Mucosa of rectum (tissue), 2 donors: ENCODE measurements at regions not wholly inside any gene's neighbourhood (a gene's known extent, or its start where the extent isn't known, plus 50 kb on each side); places are given as distances from the start of the nearest gene placed in this dataset.
"Not testable (repeated sequence)": the region's sequence is repeated elsewhere in the genome, so short reads cannot be mapped to it uniquely, and the experiment has no call there.

ENCODE experiments used
- H3K27ac ChIP-seq, 2 donors: one replicate each; pipeline ENCODE4 v1.7.0; 2013; ENCODE audit warnings: inconsistent platforms in 2 of 2, low read depth in 2 of 2, low read length in 2 of 2
- H3K27me3 ChIP-seq, 2 donors: one replicate each; pipeline ENCODE4 v1.7.0; 2013; ENCODE audit warnings: low read length in 2 of 2; ENCODE audit not compliant: control insufficient read depth in 2 of 2, insufficient read depth in 2 of 2
- H3K36me3 ChIP-seq, 2 donors: one replicate each; pipeline ENCODE4 v1.7.0; 2013; ENCODE audit warnings: low read length in 2 of 2; ENCODE audit not compliant: control insufficient read depth in 2 of 2, insufficient read depth in 2 of 2
- H3K4me1 ChIP-seq, 2 donors: one replicate each; pipeline ENCODE4 v1.7.0; 2013; ENCODE audit warnings: low read length in 2 of 2, mild to moderate bottlenecking in 1 of 2; ENCODE audit not compliant: control insufficient read depth in 2 of 2, insufficient read depth in 2 of 2
- H3K4me3 ChIP-seq, 2 donors: one replicate each; pipeline ENCODE4 v1.7.0; 2013; ENCODE audit warnings: low read length in 2 of 2
- H3K9ac ChIP-seq, 2 donors: one replicate each; pipeline ENCODE4 v1.7.0; 2013; ENCODE audit warnings: low read length in 2 of 2, low read depth in 1 of 2, mild to moderate bottlenecking in 1 of 2
- H3K9me3 ChIP-seq, 2 donors: one replicate each; pipeline ENCODE4 v1.7.0; 2013; ENCODE audit warnings: low read length in 2 of 2; ENCODE audit not compliant: control insufficient read depth in 2 of 2
- donor health status: healthy.
- donor health status: Normal muscosa, but diverticular disease.

DNA sequence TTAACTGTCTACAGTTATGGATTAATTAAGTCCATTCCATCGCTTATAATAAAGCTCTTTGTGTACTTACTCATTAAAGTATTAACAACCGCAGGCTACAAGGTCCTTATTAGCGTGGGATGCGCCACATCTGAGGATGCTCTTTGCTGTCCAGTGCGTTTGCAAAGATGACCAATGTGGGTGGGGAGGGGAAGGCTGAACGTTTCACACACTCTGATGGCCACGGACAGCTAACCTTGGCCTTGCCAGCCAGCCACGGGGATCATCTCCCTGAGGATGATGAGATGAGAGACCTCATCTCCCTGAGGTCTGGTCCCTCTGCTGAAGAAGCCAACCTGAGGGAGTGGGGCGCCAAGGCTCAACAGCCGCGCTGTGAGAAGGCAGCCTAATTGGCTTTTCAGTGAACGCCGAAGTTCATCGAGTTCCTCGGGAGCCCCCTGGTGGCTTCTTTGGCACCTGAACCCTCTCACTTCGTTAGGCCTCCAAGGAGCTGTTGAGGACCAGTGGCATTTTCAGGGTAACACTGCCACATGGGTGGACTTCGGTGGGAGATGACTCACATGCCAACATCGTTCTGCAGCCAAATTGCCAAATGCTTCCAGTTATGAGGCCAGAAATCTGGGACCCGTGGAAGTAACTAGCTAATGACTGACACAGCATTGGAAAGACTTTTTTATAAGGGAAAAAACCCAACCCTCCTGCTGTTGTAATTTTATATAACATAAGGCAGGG lies 69.3 kb upstream of the SEC11C start:
- H3K4me3 ChIP-seq: no peak overlapping the region
- no peak overlapping the region for H3K27ac ChIP-seq
- no peaks in the 10 kb centered on the region for H3K36me3 ChIP-seq
- H3K4me1 ChIP-seq: peaks cover 0 to 3% of the 10 kb centered on the region in 2 donors
- peak overlapping the region in 1 of 2 donors; percentile 19 for H3K9ac ChIP-seq
- H3K27me3 ChIP-seq: peaks cover 0 to 2% of the 10 kb centered on the region in 2 donors
- H3K9me3 ChIP-seq: no peaks in the 10 kb centered on the region

DNA sequence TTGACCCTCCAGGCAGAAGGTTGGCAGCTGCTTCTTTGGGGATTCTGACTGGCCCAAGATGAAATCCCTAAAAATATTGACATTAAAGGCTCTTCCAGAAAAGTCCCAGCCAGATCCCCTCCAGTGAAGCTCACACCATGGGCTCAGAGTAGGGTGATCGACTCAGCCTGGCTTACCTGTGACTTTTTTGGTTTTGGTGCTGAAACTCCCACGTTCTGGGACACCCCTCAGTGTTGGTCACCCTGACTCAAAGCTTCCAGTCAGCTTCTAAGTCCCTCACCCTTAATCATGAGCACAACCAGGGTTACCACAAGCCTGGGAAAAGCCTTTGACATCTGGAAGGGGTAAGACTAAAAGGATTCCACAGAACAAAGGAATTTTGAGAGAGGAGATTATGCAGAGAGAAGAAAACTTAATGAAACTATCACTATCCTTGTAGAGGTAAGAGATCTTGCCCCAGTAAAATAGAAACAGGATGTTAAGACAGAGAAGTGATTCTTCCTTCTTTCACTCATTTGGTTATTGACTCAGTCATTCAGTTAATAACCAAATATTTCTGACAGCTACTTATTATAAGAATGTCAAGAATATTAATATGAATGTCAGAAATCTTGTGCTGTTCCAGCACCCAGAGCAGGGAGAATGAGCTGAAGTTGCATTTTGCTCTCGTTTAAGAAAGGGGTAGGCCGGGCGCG lies 66.8 kb upstream of the SEC11C start:
- H3K9ac ChIP-seq: no peak overlapping the region

DNA sequence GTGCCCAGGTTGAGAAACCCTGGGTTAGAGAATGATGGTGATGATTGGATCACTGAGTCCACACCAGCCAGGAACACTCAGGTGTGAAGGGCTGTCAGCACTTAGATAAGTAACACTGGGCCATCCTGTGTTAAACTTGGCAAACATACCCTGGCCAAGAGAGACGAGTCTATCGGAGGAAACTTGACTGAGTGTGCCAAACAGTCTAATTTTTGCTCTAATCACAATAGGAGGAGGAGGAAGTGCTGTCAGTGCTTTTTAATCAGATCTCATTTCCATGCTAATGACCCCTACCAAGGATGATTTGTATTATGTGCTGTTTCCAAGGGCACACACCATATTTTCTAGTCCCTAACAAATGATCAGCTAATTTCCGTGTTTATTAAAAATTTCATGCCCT lies 63.8 kb upstream of the SEC11C start:
- H3K4me1 ChIP-seq: no peaks in the 10 kb centered on the region
- no peak overlapping the region for H3K9ac ChIP-seq
- H3K9me3 ChIP-seq: no peaks in the 10 kb centered on the region
- no peak overlapping the region for H3K27ac ChIP-seq
- peaks cover 2 to 3% of the 10 kb centered on the region in 2 donors for H3K27me3 ChIP-seq
- no peak overlapping the region for H3K4me3 ChIP-seq
- H3K36me3 ChIP-seq: no peaks in the 10 kb centered on the region

More for the DNA sequence above, 66.8 kb upstream of the SEC11C start:
- Histone ChIP-seq H3K9me3 (no peaks in the 10 kb centered on the region), H3K36me3 (no peaks in the 10 kb centered on the region), H3K27ac (no peak overlapping the region), H3K4me1 (peaks cover 0 to 3% of the 10 kb centered on the region in 2 donors), H3K27me3 (peaks cover 0 to 2% of the 10 kb centered on the region in 2 donors), H3K4me3 (no peak overlapping the region)

DNA sequence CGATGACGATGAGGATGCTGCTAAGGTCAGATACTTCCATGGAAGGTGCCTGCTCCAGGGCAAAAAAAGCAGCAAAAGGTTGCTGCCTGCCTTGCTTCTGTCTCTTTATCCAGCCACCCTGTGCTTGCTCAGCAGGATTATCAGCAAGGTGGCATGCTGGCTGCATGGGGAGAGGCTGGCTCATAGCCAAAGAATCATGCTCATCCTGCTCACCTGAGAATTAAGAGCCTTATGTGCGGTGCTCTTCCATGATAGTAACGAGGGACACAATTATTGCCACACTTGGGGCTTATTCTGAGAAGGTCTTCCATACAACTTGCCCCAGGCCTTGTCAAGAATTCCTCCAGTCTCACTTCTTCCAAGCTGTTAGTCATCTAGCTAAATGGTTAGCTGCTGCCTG lies 60.4 kb upstream of the SEC11C start:
- no peaks in the 10 kb centered on the region for H3K9me3 ChIP-seq
- no peaks in the 10 kb centered on the region for H3K36me3 ChIP-seq
- no peak overlapping the region for H3K9ac ChIP-seq
- H3K4me1 ChIP-seq: peaks cover 0 to 2% of the 10 kb centered on the region in 2 donors
- peaks cover 2 to 3% of the 10 kb centered on the region in 2 donors for H3K27me3 ChIP-seq
- H3K27ac ChIP-seq: no peak overlapping the region
- H3K4me3 ChIP-seq: no peak overlapping the region

DNA sequence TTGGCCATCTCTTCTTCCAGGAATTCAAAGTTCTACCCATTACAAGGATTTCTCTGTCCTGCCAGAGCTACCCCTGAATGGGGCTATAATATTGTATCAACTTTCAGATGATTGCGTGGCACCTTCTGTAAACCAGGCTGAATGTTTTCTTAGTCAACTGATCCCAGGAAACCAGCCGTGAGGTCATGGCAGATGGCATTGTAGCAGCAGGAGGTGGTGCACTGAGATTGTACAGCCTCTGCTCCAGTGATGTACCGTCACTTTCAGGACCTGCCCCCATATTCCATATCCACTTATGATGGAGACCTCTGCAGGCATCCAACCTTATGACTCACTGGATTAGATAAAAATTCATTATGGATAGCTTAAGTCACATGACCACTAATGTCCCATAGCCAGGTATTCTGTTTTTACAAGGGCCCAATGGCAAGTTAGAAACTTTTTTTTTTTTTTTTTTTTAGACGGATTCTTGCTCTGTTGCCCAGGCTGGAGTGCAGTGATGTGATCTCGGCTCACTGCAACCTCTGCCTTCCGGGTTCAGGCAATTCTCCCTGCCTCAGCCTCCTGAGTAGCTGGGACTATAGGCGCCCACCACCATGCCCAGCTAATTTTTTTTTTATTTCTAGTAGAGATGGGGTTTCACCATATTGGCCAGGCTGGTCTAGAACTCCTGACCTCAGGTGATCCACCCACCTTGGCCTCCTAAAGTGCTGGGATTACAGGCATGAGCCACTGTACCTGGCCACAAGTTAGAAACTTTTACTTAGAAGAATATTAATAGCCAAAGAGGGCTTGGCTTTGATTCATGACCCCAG lies 59.8 kb upstream of the SEC11C start:
- H3K4me1 ChIP-seq, H3K9ac ChIP-seq, H3K27me3 ChIP-seq, H3K4me3 ChIP-seq, H3K27ac ChIP-seq, H3K9me3 ChIP-seq, H3K36me3 ChIP-seq: not testable (repeated sequence)

DNA sequence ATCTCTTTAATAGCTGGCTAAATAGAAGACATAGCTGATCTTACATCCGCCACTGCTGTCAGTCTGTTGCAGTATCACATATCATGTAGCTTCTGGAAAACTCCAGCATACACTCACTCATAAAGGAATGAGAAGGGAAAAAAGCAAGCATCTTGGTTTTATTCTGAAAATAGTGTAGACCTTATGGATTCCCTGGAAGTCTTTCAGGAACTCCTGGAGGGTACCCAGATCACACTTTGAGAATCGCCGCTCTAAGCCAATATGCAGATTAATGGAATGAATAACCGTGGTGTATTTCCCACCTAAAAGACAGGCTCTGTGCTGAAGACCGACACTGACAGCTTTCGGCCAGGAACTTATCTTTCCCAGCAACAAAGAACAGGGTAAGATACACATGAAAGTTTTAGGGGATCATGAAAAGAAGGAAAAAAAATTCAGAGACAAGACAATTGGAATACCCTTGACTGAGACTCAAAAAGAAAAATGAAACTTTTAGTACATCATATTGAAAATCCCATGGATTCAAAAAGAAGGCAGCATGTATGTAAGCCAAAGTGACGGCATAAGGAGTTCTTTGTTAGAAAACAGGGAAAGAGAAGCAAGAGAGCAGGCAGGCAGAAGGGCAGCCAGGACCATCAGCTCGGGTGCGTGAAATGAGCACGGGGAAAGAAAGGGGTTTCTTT lies 56.4 kb upstream of the SEC11C start:
- peaks cover 0 to 2% of the 10 kb centered on the region in 2 donors for H3K4me1 ChIP-seq
- no peak overlapping the region for H3K4me3 ChIP-seq
- no peaks in the 10 kb centered on the region for H3K36me3 ChIP-seq
- H3K9ac ChIP-seq: no peak overlapping the region
- no peaks in the 10 kb centered on the region for H3K9me3 ChIP-seq
- peaks cover under 1 to 4% of the 10 kb centered on the region in 2 donors for H3K27me3 ChIP-seq
- H3K27ac ChIP-seq: no peak overlapping the region

DNA sequence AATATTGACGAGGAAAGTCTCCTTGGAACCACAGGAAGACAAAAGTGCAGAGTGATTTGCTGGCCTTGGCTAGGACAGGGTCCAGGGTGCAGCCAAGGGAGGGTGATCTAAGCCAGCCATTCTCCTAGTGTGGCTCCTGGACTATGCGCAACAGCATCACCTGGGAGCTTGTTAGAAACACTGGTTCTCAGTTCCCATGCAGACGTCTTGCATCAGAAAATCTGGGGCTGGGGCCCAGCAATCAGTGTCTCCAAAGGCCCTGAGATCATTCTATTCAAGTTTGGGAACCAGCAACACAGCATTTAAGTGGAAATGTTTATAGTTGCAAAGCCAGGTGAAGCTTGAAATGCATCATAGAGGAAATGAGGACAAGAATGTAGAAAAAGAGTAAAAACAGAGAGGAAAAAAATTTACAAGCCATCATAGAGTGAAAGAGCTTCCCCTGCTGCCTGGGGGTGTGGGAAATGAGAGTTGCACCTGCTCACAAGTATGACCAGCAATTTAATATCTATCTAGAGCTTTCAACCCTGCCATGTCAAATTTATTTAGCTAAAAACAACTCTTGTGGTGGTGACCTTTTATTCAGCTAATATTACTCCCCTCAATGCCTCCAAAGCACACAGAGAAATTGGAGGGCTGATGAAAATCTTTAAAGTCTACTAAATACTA lies 54.4 kb upstream of the SEC11C start:
- Histone ChIP-seq H3K4me1 (peaks cover 0 to 2% of the 10 kb centered on the region in 2 donors), H3K4me3 (no peak overlapping the region), H3K9ac (no peak overlapping the region), H3K27ac (no peak overlapping the region), H3K27me3 (peaks cover 0 to 2% of the 10 kb centered on the region in 2 donors), H3K36me3 (no peaks in the 10 kb centered on the region), H3K9me3 (no peaks in the 10 kb centered on the region)

DNA sequence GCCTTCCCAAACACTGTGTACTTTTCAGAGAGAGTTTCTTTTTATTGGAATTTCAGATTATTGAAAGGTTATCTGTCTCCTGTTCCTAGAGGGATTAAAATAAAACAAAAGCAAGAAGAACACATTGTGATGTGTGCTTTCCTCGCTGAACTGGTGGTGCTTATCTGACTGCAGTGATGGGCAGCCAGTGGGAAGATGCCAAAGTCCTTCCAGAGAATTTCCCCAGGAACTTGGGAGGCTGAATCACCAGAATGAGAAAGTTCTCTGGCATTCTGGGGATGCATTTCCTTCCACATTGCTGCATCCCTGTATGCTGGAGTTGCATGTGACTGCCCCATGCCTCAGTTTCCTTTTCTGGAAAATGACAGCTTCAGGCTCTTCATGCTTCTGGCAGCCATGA lies 53.9 kb upstream of the SEC11C start:
- Histone ChIP-seq H3K27ac (no peak overlapping the region), H3K9me3 (no peaks in the 10 kb centered on the region), H3K36me3 (no peaks in the 10 kb centered on the region), H3K4me1 (peaks cover 0 to 2% of the 10 kb centered on the region in 2 donors), H3K4me3 (no peak overlapping the region), H3K9ac (no peak overlapping the region), H3K27me3 (peaks cover 0 to 2% of the 10 kb centered on the region in 2 donors)

DNA sequence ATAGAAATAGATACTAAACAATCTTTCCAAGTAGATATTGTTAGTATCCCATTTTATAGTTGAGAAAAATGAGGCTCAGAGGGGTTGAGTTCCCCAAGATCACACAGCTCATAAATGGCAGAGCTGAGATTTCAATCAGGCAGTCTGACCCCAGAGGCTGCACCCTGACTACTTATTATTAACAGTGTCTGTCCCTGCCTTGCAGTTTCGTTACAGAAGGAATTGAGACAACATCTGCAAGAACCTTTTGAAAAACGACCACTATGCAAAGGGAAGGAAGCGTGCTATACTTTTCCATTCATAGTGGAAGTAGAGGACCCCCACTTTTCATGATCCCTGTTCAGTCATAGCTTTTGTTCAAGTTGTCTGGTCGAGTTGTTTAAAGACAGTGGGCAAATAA lies 53.2 kb upstream of the SEC11C start:
- H3K9me3 ChIP-seq: no peaks in the 10 kb centered on the region

More for the DNA sequence above, 53.2 kb upstream of the SEC11C start:
- Histone ChIP-seq H3K4me3 (no peak overlapping the region), H3K27ac (no peak overlapping the region), H3K27me3 (peaks cover 0 to 2% of the 10 kb centered on the region in 2 donors), H3K9ac (no peak overlapping the region), H3K36me3 (no peaks in the 10 kb centered on the region), H3K4me1 (peaks cover 0 to 2% of the 10 kb centered on the region in 2 donors)
